ENCODE measurements at regions not wholly inside any gene's neighbourhood (a gene's known extent, or its start where the extent isn't known, plus 50 kb on each side); places are given as distances from the start of the nearest gene placed in this dataset.

DNA sequence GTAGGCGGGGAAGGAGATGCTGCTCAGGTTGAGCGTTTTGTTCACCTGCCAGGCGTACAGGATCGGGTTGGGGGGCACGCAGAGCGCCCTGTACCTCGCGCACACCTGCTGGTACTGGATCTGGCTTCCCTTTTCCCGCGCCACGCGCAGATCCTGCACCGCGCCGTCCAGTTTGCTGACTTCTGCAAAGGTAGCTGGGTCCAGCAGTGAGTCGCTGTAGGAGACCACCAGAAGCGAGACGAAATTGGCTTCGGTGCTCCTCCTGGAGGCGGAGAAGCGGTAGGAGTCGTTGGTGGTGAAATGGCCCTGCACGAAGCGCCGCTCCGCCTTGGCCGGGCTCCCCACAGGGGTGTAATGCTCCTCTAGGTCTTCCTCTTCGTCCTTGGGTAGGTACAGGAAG is 90.7 kb upstream of the RAB18 start:
- no peak for TF ChIP-seq POLR2AphosphoS5 (IDR thresholded peaks at IDR 0.05; ENCODE audit: low read depth)
- TF ChIP-seq, protein P1, sequence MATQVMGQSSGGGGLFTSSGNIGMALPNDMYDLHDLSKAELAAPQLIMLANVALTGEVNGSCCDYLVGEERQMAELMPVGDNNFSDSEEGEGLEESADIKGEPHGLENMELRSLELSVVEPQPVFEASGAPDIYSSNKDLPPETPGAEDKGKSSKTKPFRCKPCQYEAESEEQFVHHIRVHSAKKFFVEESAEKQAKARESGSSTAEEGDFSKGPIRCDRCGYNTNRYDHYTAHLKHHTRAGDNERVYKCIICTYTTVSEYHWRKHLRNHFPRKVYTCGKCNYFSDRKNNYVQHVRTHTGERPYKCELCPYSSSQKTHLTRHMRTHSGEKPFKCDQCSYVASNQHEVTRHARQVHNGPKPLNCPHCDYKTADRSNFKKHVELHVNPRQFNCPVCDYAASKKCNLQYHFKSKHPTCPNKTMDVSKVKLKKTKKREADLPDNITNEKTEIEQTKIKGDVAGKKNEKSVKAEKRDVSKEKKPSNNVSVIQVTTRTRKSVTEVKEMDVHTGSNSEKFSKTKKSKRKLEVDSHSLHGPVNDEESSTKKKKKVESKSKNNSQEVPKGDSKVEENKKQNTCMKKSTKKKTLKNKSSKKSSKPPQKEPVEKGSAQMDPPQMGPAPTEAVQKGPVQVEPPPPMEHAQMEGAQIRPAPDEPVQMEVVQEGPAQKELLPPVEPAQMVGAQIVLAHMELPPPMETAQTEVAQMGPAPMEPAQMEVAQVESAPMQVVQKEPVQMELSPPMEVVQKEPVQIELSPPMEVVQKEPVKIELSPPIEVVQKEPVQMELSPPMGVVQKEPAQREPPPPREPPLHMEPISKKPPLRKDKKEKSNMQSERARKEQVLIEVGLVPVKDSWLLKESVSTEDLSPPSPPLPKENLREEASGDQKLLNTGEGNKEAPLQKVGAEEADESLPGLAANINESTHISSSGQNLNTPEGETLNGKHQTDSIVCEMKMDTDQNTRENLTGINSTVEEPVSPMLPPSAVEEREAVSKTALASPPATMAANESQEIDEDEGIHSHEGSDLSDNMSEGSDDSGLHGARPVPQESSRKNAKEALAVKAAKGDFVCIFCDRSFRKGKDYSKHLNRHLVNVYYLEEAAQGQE (IDR thresholded peaks at IDR 0.05; ENCODE audit: insufficient replicate concordance, low read depth): no peak
- TF ChIP-seq, protein P2, sequence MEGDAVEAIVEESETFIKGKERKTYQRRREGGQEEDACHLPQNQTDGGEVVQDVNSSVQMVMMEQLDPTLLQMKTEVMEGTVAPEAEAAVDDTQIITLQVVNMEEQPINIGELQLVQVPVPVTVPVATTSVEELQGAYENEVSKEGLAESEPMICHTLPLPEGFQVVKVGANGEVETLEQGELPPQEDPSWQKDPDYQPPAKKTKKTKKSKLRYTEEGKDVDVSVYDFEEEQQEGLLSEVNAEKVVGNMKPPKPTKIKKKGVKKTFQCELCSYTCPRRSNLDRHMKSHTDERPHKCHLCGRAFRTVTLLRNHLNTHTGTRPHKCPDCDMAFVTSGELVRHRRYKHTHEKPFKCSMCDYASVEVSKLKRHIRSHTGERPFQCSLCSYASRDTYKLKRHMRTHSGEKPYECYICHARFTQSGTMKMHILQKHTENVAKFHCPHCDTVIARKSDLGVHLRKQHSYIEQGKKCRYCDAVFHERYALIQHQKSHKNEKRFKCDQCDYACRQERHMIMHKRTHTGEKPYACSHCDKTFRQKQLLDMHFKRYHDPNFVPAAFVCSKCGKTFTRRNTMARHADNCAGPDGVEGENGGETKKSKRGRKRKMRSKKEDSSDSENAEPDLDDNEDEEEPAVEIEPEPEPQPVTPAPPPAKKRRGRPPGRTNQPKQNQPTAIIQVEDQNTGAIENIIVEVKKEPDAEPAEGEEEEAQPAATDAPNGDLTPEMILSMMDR (IDR thresholded peaks at IDR 0.05; ENCODE audit: insufficient read depth, low read length): no peak
- TF ChIP-seq SPI1 (IDR thresholded peaks at IDR 0.05; ENCODE audit: borderline replicate concordance, low read depth): no peak
- no peak for TF ChIP-seq GABPA (IDR thresholded peaks at IDR 0.05; ENCODE audit: low read depth)
- no peak for DNase-seq (ENCODE audit: low read depth in 1 of 2, low spot score in 1 of 2)
- H3K27ac ChIP-seq (replicated peaks): no peak overlapping the region
- no peaks in the 10 kb centered on the region for H3K27me3 ChIP-seq (ENCODE audit: insufficient read depth, poor library complexity, severe bottlenecking)
- no peak overlapping the region for H3K4me3 ChIP-seq (replicated peaks; ENCODE audit: insufficient read depth, low read length)

DNA sequence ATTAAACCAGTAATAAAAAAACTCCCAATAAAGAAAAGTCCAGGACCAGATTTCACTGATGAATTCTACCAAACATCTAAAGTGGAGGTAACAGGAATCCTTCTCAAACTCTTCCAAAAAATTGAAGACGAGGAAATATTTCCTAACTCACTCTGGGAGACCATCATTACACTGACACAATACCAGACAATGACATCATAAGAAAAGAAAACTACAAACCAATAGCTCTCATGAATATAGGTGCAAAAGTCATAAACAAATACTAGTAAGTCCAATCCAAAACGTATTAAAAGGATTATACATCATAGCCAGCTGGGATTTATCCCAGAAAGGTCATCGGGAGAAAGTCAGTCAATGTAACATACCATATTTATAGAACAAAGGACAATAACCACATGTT is 94.0 kb upstream of the RAB18 start:
- Histone ChIP-seq H3K4me3 (replicated peaks; ENCODE audit: insufficient read depth, low read length) (no peak overlapping the region), H3K27ac (replicated peaks) (no peak overlapping the region), H3K27me3 (ENCODE audit: insufficient read depth, poor library complexity, severe bottlenecking) (no peaks in the 10 kb centered on the region)
- TF ChIP-seq, protein P1 (IDR thresholded peaks at IDR 0.05; ENCODE audit: insufficient replicate concordance, low read depth): no peak
- TF ChIP-seq POLR2AphosphoS5 (IDR thresholded peaks at IDR 0.05; ENCODE audit: low read depth) (no peak), GABPA (IDR thresholded peaks at IDR 0.05; ENCODE audit: low read depth) (no peak), SPI1 (IDR thresholded peaks at IDR 0.05; ENCODE audit: borderline replicate concordance, low read depth) (no peak)
- TF ChIP-seq, protein P2 (IDR thresholded peaks at IDR 0.05; ENCODE audit: insufficient read depth, low read length): no peak
- no peak for DNase-seq (ENCODE audit: low read depth in 1 of 2, low spot score in 1 of 2)

- Histone ChIP-seq H3K4me3 (replicated peaks; ENCODE audit: insufficient read depth, low read length) (no peak overlapping the region), H3K27ac (replicated peaks) (no peak overlapping the region), H3K27me3 (ENCODE audit: insufficient read depth, poor library complexity, severe bottlenecking) (no peaks in the 10 kb centered on the region)
- TF ChIP-seq SPI1 (IDR thresholded peaks at IDR 0.05; ENCODE audit: borderline replicate concordance, low read depth) (no peak), POLR2AphosphoS5 (IDR thresholded peaks at IDR 0.05; ENCODE audit: low read depth) (no peak), GABPA (IDR thresholded peaks at IDR 0.05; ENCODE audit: low read depth) (no peak)
- TF ChIP-seq, protein P1 (IDR thresholded peaks at IDR 0.05; ENCODE audit: insufficient replicate concordance, low read depth): no peak
- TF ChIP-seq, protein P2 (IDR thresholded peaks at IDR 0.05; ENCODE audit: insufficient read depth, low read length): no peak
- no peak for DNase-seq (ENCODE audit: low read depth in 1 of 2, low spot score in 1 of 2)
These were observed 96.8 kb upstream of the RAB18 start for GRCh38 chr10:27407271-27407670.
